Small intestine (tissue), 7 donors: ENCODE measurements at regions not wholly inside any gene's neighbourhood (a gene's known extent, or its start where the extent isn't known, plus 50 kb on each side); places are given as distances from the start of the nearest gene placed in this dataset.

Experiments used
- DNase-seq, 2 donors: peaks; one replicate each; pipeline versions ENCODE4 v3.0.0 to v3.0.0-alpha.2; 2013
- FAIRE-seq: peaks from 2 replicates; lab custom pipeline; 2012; peaks lifted over from hg19 to GRCh38; lab: Jason Lieb, UNC
- H3K27ac ChIP-seq, 3 donors: one replicate each; pipeline ENCODE4 v1.5.1; 2013; ENCODE audit warnings: low read length in 2 of 3, mild to moderate bottlenecking in 2 of 3, control low read depth in 1 of 3, inconsistent platforms in 1 of 3, low read depth in 1 of 3, moderate library complexity in 1 of 3
- H3K27me3 ChIP-seq, 3 donors: one replicate each; pipeline ENCODE4 v1.6.1; 2013; ENCODE audit warnings: low read length in 3 of 3, inconsistent platforms in 1 of 3; ENCODE audit not compliant: control insufficient read depth in 3 of 3, insufficient read depth in 3 of 3
- H3K36me3 ChIP-seq, 3 donors: one replicate each; pipeline ENCODE4 v1.6.1; 2013; ENCODE audit warnings: low read length in 3 of 3, inconsistent platforms in 1 of 3, low read depth in 1 of 3, mild to moderate bottlenecking in 1 of 3, moderate library complexity in 1 of 3; ENCODE audit not compliant: control insufficient read depth in 3 of 3, insufficient read depth in 2 of 3
- H3K4me1 ChIP-seq, 3 donors: one replicate each; pipeline ENCODE4 v1.6.1; 2013; ENCODE audit warnings: low read length in 2 of 3, inconsistent platforms in 1 of 3, low read depth in 1 of 3, mild to moderate bottlenecking in 1 of 3, moderate library complexity in 1 of 3; ENCODE audit not compliant: control insufficient read depth in 3 of 3, insufficient read depth in 2 of 3
- H3K4me3 ChIP-seq, 3 donors: one replicate each; pipeline ENCODE4 v1.5.1; 2013; ENCODE audit warnings: low read length in 3 of 3, control low read depth in 1 of 3, inconsistent platforms in 1 of 3, low read depth in 1 of 3, mild to moderate bottlenecking in 1 of 3, moderate library complexity in 1 of 3
- H3K9me3 ChIP-seq, 2 donors: one replicate each; pipeline ENCODE4 v1.6.1; 2013; ENCODE audit warnings: low read depth in 1 of 2, low read length in 1 of 2; ENCODE audit not compliant: control insufficient read depth in 2 of 2, insufficient read depth in 1 of 2
- WGBS, 3 donors: extraction: QIAGEN DNeasy Blood & Tissue Kit; methylation state at CpG; one replicate each; pipeline ENCODE4 v1.1.7; 2013; 5-methylcytosine and 5-hydroxymethylcytosine counted together
- donor health status: healthy with polysubstance abuse.
- donor health status: control.
- donor health status: control.
- donor health status: Bipolar disorder and iron deficiency.
- donor health status: healthy.

GRCh38 chrX:148214786-148215185 lies 233.6 kb downstream of the FMR1NB start:
- Histone ChIP-seq H3K36me3 (no peaks in the 10 kb centered on the region), H3K4me3 (no peak overlapping the region), H3K9me3 (no peaks in the 10 kb centered on the region), H3K27ac (no peak overlapping the region), H3K4me1 (no peaks in the 10 kb centered on the region), H3K27me3 (no peaks in the 10 kb centered on the region)
- FAIRE-seq = no peak
- WGBS, 3 donors = 56 to 65% (median 60%) methylated on average over 1 of the region's 1 CpG
- DNase-seq = no peak

DNA sequence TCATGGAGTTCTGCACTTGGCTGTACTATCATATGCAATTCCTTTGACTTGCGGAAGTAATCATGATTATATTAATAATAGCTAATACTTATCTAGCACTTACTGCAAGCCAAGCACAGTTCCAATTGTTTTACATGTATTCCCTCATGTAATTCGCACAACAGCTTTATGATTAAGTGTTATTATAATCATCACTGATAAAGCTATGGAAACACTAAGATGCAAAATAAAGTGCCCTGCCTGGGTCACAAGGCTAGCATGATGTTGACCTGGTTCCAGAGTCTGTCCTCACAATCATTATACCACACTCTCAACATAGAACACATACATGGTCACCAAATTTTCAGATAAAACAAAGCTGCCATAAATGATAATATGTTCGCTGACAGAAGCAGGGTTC lies 234.6 kb downstream of the FMR1NB start:
- FAIRE-seq = no peak
- 86 to 96% (median 92%) methylated on average over 3 of the region's 3 CpGs for WGBS, 3 donors

DNA sequence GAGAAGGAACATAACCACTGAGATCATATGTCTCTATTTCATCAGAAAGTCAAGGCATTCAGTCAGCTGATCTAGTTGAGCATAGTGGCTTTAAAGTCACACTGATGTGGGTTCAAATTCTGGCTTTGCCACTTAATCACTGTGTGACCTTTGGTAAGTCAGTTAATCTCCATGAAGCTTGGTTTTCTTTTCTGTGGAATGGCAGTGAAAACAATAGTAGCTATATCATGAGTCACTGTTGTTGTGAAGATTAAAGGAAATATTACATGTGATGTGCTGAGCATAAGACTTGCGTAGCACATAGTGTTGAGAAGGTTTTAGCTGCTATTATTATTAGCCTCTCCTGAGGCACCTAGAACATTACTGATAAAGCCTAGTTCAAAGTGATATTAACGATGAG lies 242.2 kb downstream of the FMR1NB start:
- H3K9me3 ChIP-seq = no peaks in the 10 kb centered on the region
- no peak overlapping the region for H3K4me3 ChIP-seq
- no peak overlapping the region for H3K27ac ChIP-seq
- no peaks in the 10 kb centered on the region for H3K36me3 ChIP-seq
- H3K27me3 ChIP-seq = no peaks in the 10 kb centered on the region
- H3K4me1 ChIP-seq = no peaks in the 10 kb centered on the region
- 68 to 97% (median 90%) methylated on average over 2 of the region's 2 CpGs for WGBS, 3 donors
- FAIRE-seq (no peak), DNase-seq (no peak)

More for the DNA sequence above, 234.6 kb downstream of the FMR1NB start:
- H3K4me3 ChIP-seq = no peak overlapping the region
- no peaks in the 10 kb centered on the region for H3K4me1 ChIP-seq
- DNase-seq = no peak
- no peaks in the 10 kb centered on the region for H3K27me3 ChIP-seq
- H3K9me3 ChIP-seq = no peaks in the 10 kb centered on the region
- H3K36me3 ChIP-seq = no peaks in the 10 kb centered on the region
- no peak overlapping the region for H3K27ac ChIP-seq

GRCh38 chrX:148228521-148228920 lies 247.4 kb downstream of the FMR1NB start:
- no peak overlapping the region for H3K27ac ChIP-seq
- no peaks in the 10 kb centered on the region for H3K9me3 ChIP-seq
- no peaks in the 10 kb centered on the region for H3K4me1 ChIP-seq
- DNase-seq (no peak), FAIRE-seq (no peak)
- H3K4me3 ChIP-seq = no peak overlapping the region
- H3K36me3 ChIP-seq = no peaks in the 10 kb centered on the region
- H3K27me3 ChIP-seq = no peaks in the 10 kb centered on the region

DNA sequence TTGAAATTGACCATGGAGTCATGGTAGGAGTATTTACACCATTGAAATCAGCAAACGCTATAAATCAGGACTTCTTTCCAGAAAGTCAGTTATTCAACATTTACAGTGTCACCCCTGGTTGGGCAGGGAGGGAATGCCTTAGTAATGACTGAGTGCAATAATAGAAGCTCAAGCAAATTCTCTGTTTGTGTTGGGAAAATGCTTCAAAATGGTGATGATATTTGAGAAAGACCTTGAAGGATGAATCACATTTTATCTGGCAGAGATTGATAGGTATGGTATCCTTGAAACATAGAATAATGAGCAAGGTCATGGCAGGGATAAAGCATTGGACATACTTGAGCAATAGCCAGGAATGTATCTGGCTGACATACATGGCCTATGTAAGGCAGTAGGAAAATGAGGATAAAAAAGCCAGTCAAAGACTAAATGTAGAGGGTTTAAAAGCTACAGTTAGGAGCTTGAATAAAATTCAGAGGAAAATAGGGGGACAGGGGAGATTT lies 248.7 kb downstream of the FMR1NB start:
- DNase-seq = no peak
- H3K27ac ChIP-seq = no peak overlapping the region
- no peaks in the 10 kb centered on the region for H3K4me1 ChIP-seq
- H3K9me3 ChIP-seq = no peaks in the 10 kb centered on the region
- no peak for FAIRE-seq
- 50 to 77% (median 73%) methylated on average over 1 of the region's 1 CpG for WGBS, 3 donors
- no peak overlapping the region for H3K4me3 ChIP-seq
- no peaks in the 10 kb centered on the region for H3K36me3 ChIP-seq
- H3K27me3 ChIP-seq = no peaks in the 10 kb centered on the region

DNA sequence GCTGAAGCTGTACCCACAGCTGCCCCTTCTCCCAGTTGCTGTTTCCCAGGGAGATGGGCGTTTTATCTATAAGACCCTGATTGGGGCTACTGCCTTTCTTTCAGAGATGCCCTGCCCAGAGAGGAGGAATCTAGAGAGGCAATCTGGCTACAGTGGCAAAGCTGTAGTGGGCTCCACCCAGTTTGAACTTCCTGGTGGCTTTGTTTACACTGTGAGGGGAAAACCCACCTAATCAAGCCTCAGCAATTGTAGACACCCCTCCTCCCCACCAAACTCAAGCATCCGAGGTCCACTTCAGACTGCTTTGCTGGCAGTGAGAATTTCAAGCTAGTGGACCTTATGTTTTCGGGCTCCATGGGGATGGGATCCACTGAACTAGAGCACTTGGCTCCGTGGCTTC lies 240.4 kb upstream of the AFF2 start:
- no peak overlapping the region for H3K4me3 ChIP-seq
- no peak overlapping the region for H3K27ac ChIP-seq
- no peaks in the 10 kb centered on the region for H3K4me1 ChIP-seq
- H3K9me3 ChIP-seq = peaks cover 0 to 3% of the 10 kb centered on the region in 2 donors
- no peaks in the 10 kb centered on the region for H3K27me3 ChIP-seq
- DNase-seq = no peak
- FAIRE-seq = no peak
- WGBS, 3 donors = 50 to 62% (median 53%) methylated on average over 4 of the region's 4 CpGs
- no peaks in the 10 kb centered on the region for H3K36me3 ChIP-seq

GRCh38 chrX:148265829-148266228 lies 234.6 kb upstream of the AFF2 start:
- DNase-seq = no peak
- no peak overlapping the region for H3K4me3 ChIP-seq
- no peak overlapping the region for H3K27ac ChIP-seq
- no peaks in the 10 kb centered on the region for H3K27me3 ChIP-seq
- H3K36me3 ChIP-seq = no peaks in the 10 kb centered on the region
- H3K9me3 ChIP-seq = peaks cover 0 to 3% of the 10 kb centered on the region in 2 donors
- FAIRE-seq = no peak
- no peaks in the 10 kb centered on the region for H3K4me1 ChIP-seq

- H3K27me3 ChIP-seq = no peaks in the 10 kb centered on the region
- H3K27ac ChIP-seq = no peak overlapping the region
- H3K9me3 ChIP-seq = no peaks in the 10 kb centered on the region
- H3K4me1 ChIP-seq = no peaks in the 10 kb centered on the region
- H3K4me3 ChIP-seq = no peak overlapping the region
- H3K36me3 ChIP-seq = no peaks in the 10 kb centered on the region
- FAIRE-seq = no peak
- DNase-seq = no peak
- 83 to 94% (median 88%) methylated on average over 1 of the region's 1 CpG for WGBS, 3 donors
Observed at GRCh38 chrX:148268673-148269072, 231.7 kb upstream of the AFF2 start.

GRCh38 chrX:148269513-148269912 lies 230.9 kb upstream of the AFF2 start:
- Histone ChIP-seq H3K9me3 (no peaks in the 10 kb centered on the region), H3K36me3 (no peaks in the 10 kb centered on the region), H3K4me1 (no peaks in the 10 kb centered on the region), H3K4me3 (no peak overlapping the region), H3K27me3 (no peaks in the 10 kb centered on the region), H3K27ac (no peak overlapping the region)
- 53 to 74% (median 54%) methylated on average over 3 of the region's 3 CpGs for WGBS, 3 donors
- FAIRE-seq (no peak), DNase-seq (no peak)
